Heart left ventricle (tissue), 13 donors: ENCODE measurements at regions not wholly inside any gene's neighbourhood (a gene's known extent, or its start where the extent isn't known, plus 50 kb on each side); places are given as distances from the start of the nearest gene placed in this dataset.
"Not testable (repeated sequence)": the region's sequence is repeated elsewhere in the genome, so short reads cannot be mapped to it uniquely, and the experiment has no call there.

Experiments used
- POLR2A ChIP-seq, 2 donors: fragments of 450-650 bp; IDR thresholded peaks; one replicate each; pipeline ENCODE4 v1.6.1; 2017; ENCODE audit warnings: antibody characterized with exemption in 2 of 2, mild to moderate bottlenecking in 2 of 2, moderate library complexity in 2 of 2
- TF ChIP-seq, protein P1 (sequence below), 12 donors: fragments of 200-600 bp; sonication (generic) in 4 of 12; IDR thresholded peaks; one replicate each; pipeline versions ENCODE4 v1.5.0 to v1.8.0; 2018 to 2022; ENCODE audit warnings: antibody characterized with exemption in 12 of 12, mild to moderate bottlenecking in 5 of 12
- donor health status: ischemic (EF 13 %, LVEDD 7.1; RV severe dilation, severe dysfunction).
- donor health status: DM: no; HTN: yes; CAD: no.
- donor health status: DM: no; HTN: no; CAD: no.
- donor health status: ischemic (EF 25% LVEDD 6.9; RV normal size, moderate dysfunction).
- donor health status: ischemic (EF 25% LVEDD 5.7; RV mildly dilated, moderate dysfunction).
- donor health status: ischemic (EF 35%, LVEDD 5.7; RV mildly dilated, moderate dysfunction).
- donor health status: nonischemic (EF 11% LVEDD 7.7; RV severe dilation, severe dysfunction).
- donor health status: DM: yes; HTN: yes; CAD: no.
- donor health status: PGD.
- donor health status: ischemic (EF 29% LVEDD 5.4; RV normal size, mild dysfunction).
- donor health status: nonischemic (EF 23%, LVEDD 6.1; RV moderate dilation, normal function).

DNA sequence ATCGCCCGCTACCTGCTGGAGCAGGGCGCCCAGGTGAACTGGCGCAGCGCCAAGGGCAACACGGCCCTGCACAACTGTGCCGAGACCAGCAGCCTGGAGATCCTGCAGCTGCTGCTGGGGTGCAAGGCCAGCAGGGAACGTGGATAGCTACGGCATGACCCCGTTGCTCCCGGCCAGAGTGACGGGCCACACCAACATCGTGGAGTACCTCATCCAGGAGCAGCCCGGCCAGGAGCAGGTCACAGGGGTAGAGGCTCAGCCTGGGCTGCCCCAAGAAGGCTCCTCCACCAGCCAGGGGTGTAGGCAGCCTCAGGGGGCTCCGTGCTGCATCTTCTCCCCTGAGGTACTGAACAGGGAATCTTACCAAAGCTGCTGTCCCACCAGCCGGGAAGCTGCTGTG lies 515.9 kb downstream of the TUBA3C start:
- TF ChIP-seq, protein P1, sequence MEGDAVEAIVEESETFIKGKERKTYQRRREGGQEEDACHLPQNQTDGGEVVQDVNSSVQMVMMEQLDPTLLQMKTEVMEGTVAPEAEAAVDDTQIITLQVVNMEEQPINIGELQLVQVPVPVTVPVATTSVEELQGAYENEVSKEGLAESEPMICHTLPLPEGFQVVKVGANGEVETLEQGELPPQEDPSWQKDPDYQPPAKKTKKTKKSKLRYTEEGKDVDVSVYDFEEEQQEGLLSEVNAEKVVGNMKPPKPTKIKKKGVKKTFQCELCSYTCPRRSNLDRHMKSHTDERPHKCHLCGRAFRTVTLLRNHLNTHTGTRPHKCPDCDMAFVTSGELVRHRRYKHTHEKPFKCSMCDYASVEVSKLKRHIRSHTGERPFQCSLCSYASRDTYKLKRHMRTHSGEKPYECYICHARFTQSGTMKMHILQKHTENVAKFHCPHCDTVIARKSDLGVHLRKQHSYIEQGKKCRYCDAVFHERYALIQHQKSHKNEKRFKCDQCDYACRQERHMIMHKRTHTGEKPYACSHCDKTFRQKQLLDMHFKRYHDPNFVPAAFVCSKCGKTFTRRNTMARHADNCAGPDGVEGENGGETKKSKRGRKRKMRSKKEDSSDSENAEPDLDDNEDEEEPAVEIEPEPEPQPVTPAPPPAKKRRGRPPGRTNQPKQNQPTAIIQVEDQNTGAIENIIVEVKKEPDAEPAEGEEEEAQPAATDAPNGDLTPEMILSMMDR (IDR thresholded peaks at IDR 0.05), result not testable (repeated sequence)
- not testable (repeated sequence) for TF ChIP-seq POLR2A (IDR thresholded peaks at IDR 0.05)
